ENCODE measurements at regions not wholly inside any gene's neighbourhood (a gene's known extent, or its start where the extent isn't known, plus 50 kb on each side); places are given as distances from the start of the nearest gene placed in this dataset.

GRCh38 chr21:38751379-38752050 is 54.2 kb upstream of the ETS2 start:
- WGBS, 2 donors (ENCODE audit: extremely low coverage in 2 of 2, insufficient read length in 2 of 2, insufficient replicate concordance in 1 of 2) = no CpG with 5 or more reads among the region's 27 CpGs
- DNase-seq (ENCODE audit: low spot score) = no peak
- Histone ChIP-seq H2AFZ (ENCODE audit: low read length) (no peak overlapping the region), H3K9ac (ENCODE audit: low read depth, low read length, poor library complexity) (no peak overlapping the region), H2BK15ac (ENCODE audit: low read length) (no peak overlapping the region), H3K23ac (ENCODE audit: low read depth, low read length, poor library complexity) (peak overlapping the region; percentile 38), H4K91ac (ENCODE audit: low read depth, low read length, poor library complexity) (no peak overlapping the region), H3K9me3 (replicated peaks in 1 of 2; ENCODE audit: control insufficient read depth in 2 of 2, insufficient read depth in 1 of 2, low read depth in 1 of 2, low read length in 2 of 2) (no peaks in the 10 kb centered on the region), H2BK120ac (ENCODE audit: low read depth, low read length) (peak overlapping the region; percentile 40), H3K14ac (ENCODE audit: low read length) (no peak overlapping the region), H3K4me3 (ENCODE audit: low read length in 2 of 2) (no peak overlapping the region), H2BK12ac (ENCODE audit: low read length) (no peak overlapping the region), H3K4me1 (ENCODE audit: control insufficient read depth in 2 of 2, insufficient read depth in 1 of 2, low read depth in 1 of 2, low read length in 2 of 2) (peaks cover 0 to 2% of the 10 kb centered on the region in 2 donors), H3K79me1 (ENCODE audit: low read depth, low read length) (no peaks in the 10 kb centered on the region), H3K27ac (replicated peaks; ENCODE audit: low read length) (no peak overlapping the region), H3K4ac (ENCODE audit: low read length) (no peak overlapping the region), H3K36me3 (replicated peaks in 1 of 2; ENCODE audit: control insufficient read depth in 2 of 2, insufficient read depth in 2 of 2, low read length in 2 of 2) (no peaks in the 10 kb centered on the region), H2BK5ac (ENCODE audit: low read length) (no peak overlapping the region), H4K8ac (ENCODE audit: low read depth, low read length) (no peak overlapping the region), H3K27me3 (ENCODE audit: control insufficient read depth in 3 of 3, insufficient read depth in 3 of 3, low read depth in 1 of 3, low read length in 3 of 3) (no peaks in the 10 kb centered on the region), H3K4me2 (ENCODE audit: insufficient read depth, low read length, poor library complexity, severe bottlenecking) (no peak overlapping the region), H3K18ac (ENCODE audit: low read length) (no peak overlapping the region), H2AK5ac (ENCODE audit: low read depth, low read length) (no peak overlapping the region)

- Histone ChIP-seq H2AFZ (ENCODE audit: low read length) (no peak overlapping the region), H3K18ac (ENCODE audit: low read length) (peak overlapping the region; percentile 25), H2BK15ac (ENCODE audit: low read length) (no peak overlapping the region), H4K8ac (ENCODE audit: low read depth, low read length) (peak overlapping the region; percentile 92), H3K36me3 (replicated peaks in 1 of 2; ENCODE audit: control insufficient read depth in 2 of 2, insufficient read depth in 2 of 2, low read length in 2 of 2) (no peaks in the 10 kb centered on the region), H3K4ac (ENCODE audit: low read length) (no peak overlapping the region), H3K9ac (ENCODE audit: low read depth, low read length, poor library complexity) (no peak overlapping the region), H3K27me3 (ENCODE audit: control insufficient read depth in 3 of 3, insufficient read depth in 3 of 3, low read depth in 1 of 3, low read length in 3 of 3) (no peaks in the 10 kb centered on the region), H2BK120ac (ENCODE audit: low read depth, low read length) (peak overlapping the region; percentile 40), H3K14ac (ENCODE audit: low read length) (peak overlapping the region; percentile 41), H2BK5ac (ENCODE audit: low read length) (peak overlapping the region; percentile 19), H3K23ac (ENCODE audit: low read depth, low read length, poor library complexity) (peak overlapping the region; percentile 38), H4K91ac (ENCODE audit: low read depth, low read length, poor library complexity) (no peak overlapping the region), H3K9me3 (replicated peaks in 1 of 2; ENCODE audit: control insufficient read depth in 2 of 2, insufficient read depth in 1 of 2, low read depth in 1 of 2, low read length in 2 of 2) (no peaks in the 10 kb centered on the region), H3K27ac (replicated peaks; ENCODE audit: low read length) (no peak overlapping the region), H3K4me2 (ENCODE audit: insufficient read depth, low read length, poor library complexity, severe bottlenecking) (no peak overlapping the region), H3K4me1 (ENCODE audit: control insufficient read depth in 2 of 2, insufficient read depth in 1 of 2, low read depth in 1 of 2, low read length in 2 of 2) (peaks cover 0 to 2% of the 10 kb centered on the region in 2 donors), H3K79me1 (ENCODE audit: low read depth, low read length) (no peaks in the 10 kb centered on the region), H2AK5ac (ENCODE audit: low read depth, low read length) (no peak overlapping the region), H2BK12ac (ENCODE audit: low read length) (peak overlapping the region; percentile 12), H3K4me3 (ENCODE audit: low read length in 2 of 2) (no peak overlapping the region)
- WGBS, 2 donors (ENCODE audit: extremely low coverage in 2 of 2, insufficient read length in 2 of 2, insufficient replicate concordance in 1 of 2) = no CpG with 5 or more reads among the region's 11 CpGs
- DNase-seq (ENCODE audit: low spot score) = no peak
Measured at GRCh38 chr21:38752051-38752505, 53.7 kb upstream of the ETS2 start.

GRCh38 chr21:38753114-38753513 is 52.6 kb upstream of the ETS2 start:
- Histone ChIP-seq H3K4ac (ENCODE audit: low read length) (no peak overlapping the region), H3K23ac (ENCODE audit: low read depth, low read length, poor library complexity) (no peak overlapping the region)

GRCh38 chr21:38753557-38753971 is 52.2 kb upstream of the ETS2 start:
- Histone ChIP-seq H2BK15ac (ENCODE audit: low read length) (no peak overlapping the region), H2AK5ac (ENCODE audit: low read depth, low read length) (no peak overlapping the region), H2BK12ac (ENCODE audit: low read length) (no peak overlapping the region), H3K36me3 (replicated peaks in 1 of 2; ENCODE audit: control insufficient read depth in 2 of 2, insufficient read depth in 2 of 2, low read length in 2 of 2) (no peaks in the 10 kb centered on the region), H3K9ac (ENCODE audit: low read depth, low read length, poor library complexity) (no peak overlapping the region), H3K4me1 (ENCODE audit: control insufficient read depth in 2 of 2, insufficient read depth in 1 of 2, low read depth in 1 of 2, low read length in 2 of 2) (peaks cover 0 to 2% of the 10 kb centered on the region in 2 donors), H3K9me3 (replicated peaks in 1 of 2; ENCODE audit: control insufficient read depth in 2 of 2, insufficient read depth in 1 of 2, low read depth in 1 of 2, low read length in 2 of 2) (no peaks in the 10 kb centered on the region), H3K14ac (ENCODE audit: low read length) (no peak overlapping the region), H3K23ac (ENCODE audit: low read depth, low read length, poor library complexity) (no peak overlapping the region), H4K91ac (ENCODE audit: low read depth, low read length, poor library complexity) (no peak overlapping the region), H2BK120ac (ENCODE audit: low read depth, low read length) (no peak overlapping the region), H3K27me3 (ENCODE audit: control insufficient read depth in 3 of 3, insufficient read depth in 3 of 3, low read depth in 1 of 3, low read length in 3 of 3) (no peaks in the 10 kb centered on the region), H2BK5ac (ENCODE audit: low read length) (no peak overlapping the region), H3K79me1 (ENCODE audit: low read depth, low read length) (no peaks in the 10 kb centered on the region), H2AFZ (ENCODE audit: low read length) (no peak overlapping the region), H3K4me3 (ENCODE audit: low read length in 2 of 2) (no peak overlapping the region), H3K27ac (replicated peaks; ENCODE audit: low read length) (no peak overlapping the region), H3K4me2 (ENCODE audit: insufficient read depth, low read length, poor library complexity, severe bottlenecking) (no peak overlapping the region), H3K18ac (ENCODE audit: low read length) (no peak overlapping the region), H4K8ac (ENCODE audit: low read depth, low read length) (no peak overlapping the region), H3K4ac (ENCODE audit: low read length) (no peak overlapping the region)
- DNase-seq (ENCODE audit: low spot score) = no peak
- WGBS, 2 donors (ENCODE audit: extremely low coverage in 2 of 2, insufficient read length in 2 of 2, insufficient replicate concordance in 1 of 2) = no CpG with 5 or more reads among the region's 4 CpGs

More at GRCh38 chr21:38753114-38753513, 52.6 kb upstream of the ETS2 start:
- H2BK5ac ChIP-seq (ENCODE audit: low read length) = peak overlapping the region; percentile 19
- H4K8ac ChIP-seq (ENCODE audit: low read depth, low read length) = peak overlapping the region; percentile 1
- no peak overlapping the region for H3K4me2 ChIP-seq (ENCODE audit: insufficient read depth, low read length, poor library complexity, severe bottlenecking)
- H3K14ac ChIP-seq (ENCODE audit: low read length) = no peak overlapping the region
- H3K9me3 ChIP-seq (replicated peaks in 1 of 2; ENCODE audit: control insufficient read depth in 2 of 2, insufficient read depth in 1 of 2, low read depth in 1 of 2, low read length in 2 of 2) = no peaks in the 10 kb centered on the region
- H2BK15ac ChIP-seq (ENCODE audit: low read length) = peak overlapping the region; percentile 38
- H4K91ac ChIP-seq (ENCODE audit: low read depth, low read length, poor library complexity) = no peak overlapping the region
- H2BK12ac ChIP-seq (ENCODE audit: low read length) = no peak overlapping the region
- no peaks in the 10 kb centered on the region for H3K79me1 ChIP-seq (ENCODE audit: low read depth, low read length)
- H2AK5ac ChIP-seq (ENCODE audit: low read depth, low read length) = peak overlapping the region; percentile 74
- no peak overlapping the region for H3K27ac ChIP-seq (replicated peaks; ENCODE audit: low read length)
- H3K27me3 ChIP-seq (ENCODE audit: control insufficient read depth in 3 of 3, insufficient read depth in 3 of 3, low read depth in 1 of 3, low read length in 3 of 3) = no peaks in the 10 kb centered on the region
- peaks cover 0 to 2% of the 10 kb centered on the region in 2 donors for H3K4me1 ChIP-seq (ENCODE audit: control insufficient read depth in 2 of 2, insufficient read depth in 1 of 2, low read depth in 1 of 2, low read length in 2 of 2)
- H3K36me3 ChIP-seq (replicated peaks in 1 of 2; ENCODE audit: control insufficient read depth in 2 of 2, insufficient read depth in 2 of 2, low read length in 2 of 2) = no peaks in the 10 kb centered on the region
- no peak overlapping the region for H3K18ac ChIP-seq (ENCODE audit: low read length)
- WGBS, 2 donors (ENCODE audit: extremely low coverage in 2 of 2, insufficient read length in 2 of 2, insufficient replicate concordance in 1 of 2) = no CpG with 5 or more reads among the region's 3 CpGs
- no peak overlapping the region for H2BK120ac ChIP-seq (ENCODE audit: low read depth, low read length)
- DNase-seq (ENCODE audit: low spot score) = no peak
- no peak overlapping the region for H3K9ac ChIP-seq (ENCODE audit: low read depth, low read length, poor library complexity)
- no peak overlapping the region for H2AFZ ChIP-seq (ENCODE audit: low read length)
- no peak overlapping the region for H3K4me3 ChIP-seq (ENCODE audit: low read length in 2 of 2)

All from neuronal stem cell (in vitro differentiated cells).